ENCODE measurements at regions not wholly inside any gene's neighbourhood (a gene's known extent, or its start where the extent isn't known, plus 50 kb on each side); places are given as distances from the start of the nearest gene placed in this dataset.
A peak's percentile ranks its signal among the peaks of the same experiment; 100 is the strongest.

GRCh38 chr11:113634940-113635575 is 71.0 kb downstream of the TMPRSS5 start:
- no peak for DNase-seq (ENCODE audit: low read depth)

- peak; percentile 51 for DNase-seq (ENCODE audit: low read depth)
These were observed 73.1 kb downstream of the TMPRSS5 start for GRCh38 chr11:113632981-113633380.

- no peak for DNase-seq (ENCODE audit: low read depth)
These were observed 76.5 kb downstream of the TMPRSS5 start for GRCh38 chr11:113629562-113629961.

GRCh38 chr11:113628912-113629311 is 77.2 kb downstream of the TMPRSS5 start:
- no peak for DNase-seq (ENCODE audit: low read depth)

GRCh38 chr11:113627946-113628345 is 78.2 kb downstream of the TMPRSS5 start:
- no peak for DNase-seq (ENCODE audit: low read depth)

- DNase-seq (ENCODE audit: low read depth) = no peak
These were observed 78.8 kb downstream of the TMPRSS5 start for GRCh38 chr11:113627297-113627696.

GRCh38 chr11:113626736-113627135 is 79.4 kb downstream of the TMPRSS5 start:
- no peak for DNase-seq (ENCODE audit: low read depth)

- peak; percentile 27 for DNase-seq (ENCODE audit: low read depth)
These were observed 83.0 kb downstream of the TMPRSS5 start for GRCh38 chr11:113623114-113623513.

GRCh38 chr11:113618360-113618759 is 87.7 kb downstream of the TMPRSS5 start:
- peak; percentile 71 for DNase-seq (ENCODE audit: low read depth)

GRCh38 chr11:113615773-113616172 is 90.3 kb downstream of the TMPRSS5 start:
- peak; percentile 59 for DNase-seq (ENCODE audit: low read depth)

- no peak for DNase-seq (ENCODE audit: low read depth)
These were observed 91.0 kb downstream of the TMPRSS5 start for GRCh38 chr11:113615098-113615497.

- no peak for DNase-seq (ENCODE audit: low read depth)
These were observed 92.0 kb downstream of the TMPRSS5 start for GRCh38 chr11:113614097-113614496.

GRCh38 chr11:113613619-113614018 is 92.5 kb downstream of the TMPRSS5 start:
- DNase-seq (ENCODE audit: low read depth) = no peak

- DNase-seq (ENCODE audit: low read depth) = no peak
These were observed 101.9 kb downstream of the TMPRSS5 start for GRCh38 chr11:113604186-113604585.

- DNase-seq (ENCODE audit: low read depth) = peak; percentile 31
These were observed 102.6 kb downstream of the TMPRSS5 start for GRCh38 chr11:113603277-113604059.

- no peak for DNase-seq (ENCODE audit: low read depth)
These were observed 103.6 kb downstream of the TMPRSS5 start for GRCh38 chr11:113602483-113602882.

GRCh38 chr11:113596658-113597057 is 109.5 kb downstream of the TMPRSS5 start:
- no peak for DNase-seq (ENCODE audit: low read depth)

GRCh38 chr11:113595810-113596594 is 110.1 kb downstream of the TMPRSS5 start:
- no peak for DNase-seq (ENCODE audit: low read depth)

- DNase-seq (ENCODE audit: low read depth) = peak; percentile 4
These were observed 112.3 kb downstream of the TMPRSS5 start for GRCh38 chr11:113593698-113594308.

GRCh38 chr11:113591117-113591516 is 115.0 kb downstream of the TMPRSS5 start:
- DNase-seq (ENCODE audit: low read depth) = no peak

- DNase-seq (ENCODE audit: low read depth) = peak; percentile 35
These were observed 112.1 kb upstream of the DRD2 start for GRCh38 chr11:113587308-113587739.

GRCh38 chr11:113584371-113584770 is 109.2 kb upstream of the DRD2 start:
- DNase-seq (ENCODE audit: low read depth) = no peak
